HG03571 (cell line): ENCODE measurements at regions not wholly inside any gene's neighbourhood (a gene's known extent, or its start where the extent isn't known, plus 50 kb on each side); places are given as distances from the start of the nearest gene placed in this dataset.

Experiments used
- ATAC-seq: cut with Tn5 transposase; IDR thresholded peaks from one replicate; pipeline ENCODE4 v1.9.1; 2021; ENCODE audit not compliant: unreplicated experiment

- ATAC-seq = no peak
Observed at GRCh38 chr7:85464042-85464651, 277.3 kb upstream of the SEMA3D start.

- ATAC-seq = no peak
Observed at GRCh38 chr7:85462671-85463070, 275.8 kb upstream of the SEMA3D start.

GRCh38 chr7:85457911-85458310 lies 271.1 kb upstream of the SEMA3D start:
- no peak for ATAC-seq

GRCh38 chr7:85456254-85456653 lies 269.4 kb upstream of the SEMA3D start:
- no peak for ATAC-seq

GRCh38 chr7:85454904-85455303 lies 268.0 kb upstream of the SEMA3D start:
- no peak for ATAC-seq

GRCh38 chr7:85452674-85453073 lies 265.8 kb upstream of the SEMA3D start:
- no peak for ATAC-seq

GRCh38 chr7:85449478-85449877 lies 262.6 kb upstream of the SEMA3D start:
- no peak for ATAC-seq

- ATAC-seq = no peak
Observed at GRCh38 chr7:85447004-85447403, 260.1 kb upstream of the SEMA3D start.

GRCh38 chr7:85426487-85426960 lies 239.7 kb upstream of the SEMA3D start:
- ATAC-seq = no peak

GRCh38 chr7:85424298-85424697 lies 237.4 kb upstream of the SEMA3D start:
- no peak for ATAC-seq

GRCh38 chr7:85423209-85423895 lies 236.5 kb upstream of the SEMA3D start:
- no peak for ATAC-seq

- no peak for ATAC-seq
Observed at GRCh38 chr7:85415743-85416142, 228.9 kb upstream of the SEMA3D start.

- ATAC-seq = no peak
Observed at GRCh38 chr7:85413718-85414117, 226.9 kb upstream of the SEMA3D start.

GRCh38 chr7:85412912-85413311 lies 226.1 kb upstream of the SEMA3D start:
- no peak for ATAC-seq

GRCh38 chr7:85407391-85407790 lies 220.5 kb upstream of the SEMA3D start:
- ATAC-seq = no peak

GRCh38 chr7:85405016-85405902 lies 218.4 kb upstream of the SEMA3D start:
- ATAC-seq = no peak

- no peak for ATAC-seq
Observed at GRCh38 chr7:85396676-85397075, 209.8 kb upstream of the SEMA3D start.

GRCh38 chr7:85392789-85393188 lies 205.9 kb upstream of the SEMA3D start:
- no peak for ATAC-seq

GRCh38 chr7:85392326-85392725 lies 205.5 kb upstream of the SEMA3D start:
- ATAC-seq = no peak

GRCh38 chr7:85386460-85386859 lies 199.6 kb upstream of the SEMA3D start:
- no peak for ATAC-seq

- ATAC-seq = no peak
Observed at GRCh38 chr7:85384392-85384791, 197.5 kb upstream of the SEMA3D start.

- ATAC-seq = no peak
Observed at GRCh38 chr7:85381212-85381611, 194.4 kb upstream of the SEMA3D start.
